GM18909 (cell line): ENCODE measurements at regions not wholly inside any gene's neighbourhood (a gene's known extent, or its start where the extent isn't known, plus 50 kb on each side); places are given as distances from the start of the nearest gene placed in this dataset.
"Not testable (repeated sequence)": the region's sequence is repeated elsewhere in the genome, so short reads cannot be mapped to it uniquely, and the experiment has no call there.

Experiments
- ATAC-seq: cut with Tn5 transposase; IDR thresholded peaks from one replicate; pipeline ENCODE4 v1.9.1; 2021; ENCODE audit warnings: mild to moderate bottlenecking; ENCODE audit not compliant: unreplicated experiment, poor library complexity

GRCh38 chr1:146448212-146448876 is 219.5 kb upstream of the NOTCH2NLA start:
- ATAC-seq = not testable (repeated sequence)

- not testable (repeated sequence) for ATAC-seq
Measured at GRCh38 chr1:146443871-146444222, 215.0 kb upstream of the NOTCH2NLA start.

GRCh38 chr1:146443088-146443870 is 214.5 kb upstream of the NOTCH2NLA start:
- not testable (repeated sequence) for ATAC-seq

GRCh38 chr1:146438543-146438942 is 209.7 kb upstream of the NOTCH2NLA start:
- not testable (repeated sequence) for ATAC-seq

DNA sequence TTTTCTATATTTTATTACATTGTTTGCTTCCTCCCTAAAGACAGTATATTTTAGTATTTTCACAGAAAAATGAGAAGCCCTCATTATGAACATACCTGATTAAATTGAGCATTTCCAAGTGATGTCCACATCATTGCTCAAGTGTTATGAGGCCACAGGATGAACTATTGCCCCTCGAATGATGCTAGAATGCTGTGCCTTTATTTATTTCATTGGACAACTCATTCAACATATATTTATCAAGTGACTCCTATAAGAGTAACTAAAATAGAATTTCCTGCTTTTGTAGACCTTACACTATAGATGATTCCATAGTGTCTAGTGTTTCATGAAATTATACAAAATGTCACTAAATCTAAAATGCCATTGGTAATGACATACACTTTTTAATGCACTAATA is 187.8 kb upstream of the NOTCH2NLA start:
- ATAC-seq = not testable (repeated sequence)

DNA sequence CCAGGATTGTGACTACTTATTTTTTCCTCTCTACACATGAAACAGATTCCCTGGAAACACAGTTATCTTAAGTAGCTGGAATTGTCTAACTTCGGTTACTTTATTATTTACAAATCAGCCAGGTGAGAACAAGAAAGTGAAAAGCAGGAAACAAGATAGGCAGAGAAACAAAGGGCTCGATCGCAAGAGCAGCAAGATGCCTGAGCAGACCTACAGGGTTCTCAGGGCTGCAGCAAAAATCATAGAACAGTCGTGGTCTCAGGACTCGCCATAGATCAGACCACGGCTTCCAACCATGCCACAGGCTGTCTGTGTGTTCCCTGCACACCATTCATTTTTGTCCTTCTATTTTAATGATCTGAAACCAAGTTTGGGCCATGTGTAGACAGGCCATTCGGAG is 186.2 kb upstream of the NOTCH2NLA start:
- ATAC-seq = not testable (repeated sequence)

DNA sequence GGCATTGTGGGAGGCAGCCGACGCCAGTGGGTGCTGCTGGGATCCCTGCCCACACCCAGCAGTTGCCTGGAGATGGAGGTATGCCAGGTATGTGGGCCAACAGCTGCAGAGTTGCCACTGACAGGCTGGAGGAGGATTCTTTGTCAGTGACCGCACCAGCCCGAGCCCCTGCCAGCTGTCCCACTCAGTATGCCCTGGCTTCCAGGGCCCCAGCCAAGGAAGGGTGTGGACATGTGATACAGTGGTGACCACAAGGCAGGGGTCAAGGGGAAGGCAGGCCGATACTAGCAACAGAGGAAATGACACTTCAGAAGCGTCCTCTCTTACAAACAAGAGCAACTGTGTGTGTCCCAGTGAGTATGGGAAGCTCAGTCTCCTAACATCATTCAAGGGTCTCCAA is 185.1 kb upstream of the NOTCH2NLA start:
- not testable (repeated sequence) for ATAC-seq

GRCh38 chr1:146411923-146412322 is 183.1 kb upstream of the NOTCH2NLA start:
- ATAC-seq = not testable (repeated sequence)

DNA sequence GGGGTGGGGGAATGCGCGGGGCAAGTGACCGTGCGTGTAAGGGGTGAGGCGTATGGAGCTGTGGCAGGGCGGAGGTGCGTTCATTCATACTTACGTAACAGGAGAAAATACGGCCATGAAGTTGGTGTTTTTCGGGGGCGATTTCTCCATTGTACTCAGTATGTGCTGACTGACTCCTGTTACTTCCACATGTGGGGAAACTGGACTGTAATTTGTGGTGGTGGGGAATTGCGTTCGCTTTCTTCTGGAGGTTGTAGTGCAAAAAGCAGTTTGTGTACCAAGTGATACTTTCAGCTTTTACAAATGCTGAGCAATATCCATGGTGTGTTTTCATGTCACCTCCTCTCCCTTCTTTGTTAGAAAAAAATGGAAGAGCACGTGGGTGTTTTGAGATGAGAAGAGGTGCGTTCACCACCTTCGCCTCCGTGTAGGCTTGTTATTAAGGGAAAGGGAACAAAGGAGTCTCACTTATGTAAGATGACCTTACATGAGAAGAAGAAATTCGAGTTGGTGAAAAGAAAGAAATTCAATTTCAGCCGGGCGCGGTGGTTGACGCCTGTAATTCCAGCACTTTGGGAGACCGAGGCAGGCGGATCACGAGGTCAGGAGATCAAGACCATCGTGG is 181.1 kb upstream of the NOTCH2NLA start:
- ATAC-seq = not testable (repeated sequence)

DNA sequence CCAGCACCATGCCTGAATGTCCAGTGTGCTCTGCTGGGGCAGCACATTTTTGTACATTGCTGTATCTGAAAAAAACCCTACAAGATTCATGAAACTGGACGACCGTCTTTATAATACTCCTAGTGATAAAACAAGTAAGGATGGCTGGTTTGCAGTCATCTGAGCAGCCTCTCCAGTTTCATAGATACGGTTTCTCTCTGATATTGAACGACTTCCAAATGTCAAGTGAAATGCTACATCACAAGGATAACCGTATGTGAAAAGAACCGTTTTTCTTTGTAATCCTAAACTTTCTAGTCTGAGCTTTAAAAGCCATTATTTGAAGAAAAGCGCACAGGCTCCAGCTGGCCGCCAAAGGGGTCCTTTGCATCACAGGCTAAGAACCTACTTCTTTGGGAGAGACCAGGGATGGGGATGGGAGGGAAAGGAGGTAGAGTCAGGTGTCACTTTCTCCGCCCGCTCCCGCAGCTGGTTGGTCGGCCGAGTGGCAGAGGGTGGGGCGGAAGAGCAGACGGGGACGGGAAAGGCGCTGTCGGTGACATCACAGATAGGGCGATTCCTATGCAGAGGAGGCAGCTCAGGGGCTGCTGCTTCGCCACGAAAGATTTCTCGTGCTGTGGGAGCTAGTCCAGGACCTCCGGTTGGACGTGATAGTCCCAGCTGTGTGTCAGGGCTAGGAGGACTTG is 180.4 kb upstream of the NOTCH2NLA start:
- ATAC-seq = not testable (repeated sequence)

GRCh38 chr1:146401281-146401825 is 172.5 kb upstream of the NOTCH2NLA start:
- not testable (repeated sequence) for ATAC-seq

DNA sequence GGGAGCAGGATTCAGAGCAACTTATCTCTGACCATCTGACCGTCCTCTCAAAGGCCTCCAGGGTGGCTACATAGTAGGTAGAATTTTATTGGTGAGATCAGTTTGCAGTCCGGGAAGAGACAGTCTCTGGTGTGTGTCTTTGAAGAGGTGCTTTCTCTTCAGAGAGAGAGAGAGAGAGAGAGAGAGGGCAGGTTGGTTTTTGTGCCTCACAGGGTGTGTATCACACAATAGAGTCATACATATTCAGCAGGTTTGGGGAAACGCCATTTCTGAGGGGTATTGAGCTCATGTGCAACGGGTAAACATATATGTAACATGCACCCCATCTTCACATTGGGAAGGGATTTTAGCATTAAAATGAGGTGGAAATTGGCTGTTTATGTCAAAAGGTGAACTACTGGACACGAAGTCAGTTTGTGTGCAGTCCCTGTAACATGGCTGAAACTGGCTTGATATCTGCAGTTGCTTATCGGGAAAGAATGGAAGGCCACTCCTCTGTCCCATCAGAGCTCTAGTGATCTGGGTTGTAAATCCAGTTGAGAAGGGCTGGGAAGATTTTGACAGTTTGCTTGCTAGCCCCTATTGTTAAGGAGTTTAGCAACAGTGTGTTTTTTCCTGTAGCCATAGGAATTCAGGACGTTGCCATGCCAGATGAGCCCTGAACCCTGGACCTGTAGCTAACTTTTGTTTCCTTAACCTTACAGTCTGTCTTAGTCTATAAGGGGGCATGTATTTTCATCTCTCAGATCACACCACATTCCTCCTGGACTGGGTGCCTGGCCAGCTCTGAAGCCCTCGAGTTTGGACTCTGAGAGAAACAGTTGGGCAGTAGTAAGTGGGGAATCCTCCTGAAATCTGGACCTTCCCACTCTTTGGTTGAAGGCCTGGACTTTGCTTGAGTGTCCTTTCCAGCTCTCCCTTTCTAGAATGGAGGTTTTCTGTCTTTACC is 171.6 kb upstream of the NOTCH2NLA start:
- not testable (repeated sequence) for ATAC-seq

DNA sequence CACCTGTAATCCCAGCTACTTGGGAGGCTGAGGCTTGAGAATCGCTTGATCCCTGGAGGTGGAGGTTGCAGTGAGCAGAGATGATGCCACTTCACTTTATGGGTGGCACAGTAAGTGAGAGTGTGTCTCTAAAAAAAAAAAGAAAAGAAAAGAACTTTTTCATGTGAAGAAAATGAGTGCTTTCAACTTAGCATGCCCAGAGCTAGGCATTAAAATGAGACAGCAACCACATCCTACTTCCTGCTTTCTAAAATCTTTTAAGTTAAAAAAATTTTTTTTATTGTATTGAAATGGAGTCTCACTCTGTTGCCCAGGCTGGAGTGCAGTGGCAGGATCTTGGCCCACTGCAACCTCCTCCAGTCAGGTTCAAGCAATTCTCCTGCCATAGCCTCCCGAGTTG is 170.4 kb upstream of the NOTCH2NLA start:
- not testable (repeated sequence) for ATAC-seq

DNA sequence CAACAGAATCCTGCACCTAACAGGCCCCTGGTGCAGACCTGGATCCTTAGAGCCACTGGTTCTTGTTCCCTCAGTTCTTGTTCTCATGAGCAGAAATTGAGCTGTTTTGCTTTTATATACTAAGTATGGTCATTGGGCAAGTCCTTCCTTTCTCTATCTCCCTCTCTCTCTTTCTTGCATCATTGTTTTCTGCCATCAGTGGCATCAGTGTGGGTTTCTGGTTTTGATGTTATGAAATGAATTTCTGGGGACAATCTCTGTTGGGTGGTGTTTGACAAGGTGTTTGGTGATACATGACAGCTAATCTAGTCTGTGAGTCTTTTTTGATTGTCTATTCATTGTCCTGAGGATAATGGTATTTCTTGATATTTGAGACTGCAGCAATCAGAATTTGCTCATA is 168.0 kb upstream of the NOTCH2NLA start:
- not testable (repeated sequence) for ATAC-seq

DNA sequence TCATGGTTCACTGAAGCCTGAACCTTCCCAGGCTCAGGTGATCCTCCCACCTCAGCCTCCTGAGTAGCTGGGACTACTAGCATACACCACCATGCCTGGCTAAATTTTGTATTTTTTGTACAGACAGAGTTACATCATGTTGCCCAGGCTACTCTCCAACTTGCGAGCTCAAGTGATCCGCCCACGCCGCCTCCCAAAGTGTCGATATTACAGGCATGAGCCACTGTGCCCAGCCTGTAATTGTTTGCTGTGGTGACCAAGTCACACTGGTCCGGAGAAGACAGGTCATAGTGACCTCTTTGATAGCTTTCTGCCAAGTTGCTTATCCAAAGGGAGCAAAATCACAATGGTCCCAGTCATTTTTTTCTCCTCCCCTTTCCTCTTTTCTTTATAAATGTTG is 167.4 kb upstream of the NOTCH2NLA start:
- not testable (repeated sequence) for ATAC-seq

GRCh38 chr1:146393796-146394195 is 165.0 kb upstream of the NOTCH2NLA start:
- not testable (repeated sequence) for ATAC-seq

DNA sequence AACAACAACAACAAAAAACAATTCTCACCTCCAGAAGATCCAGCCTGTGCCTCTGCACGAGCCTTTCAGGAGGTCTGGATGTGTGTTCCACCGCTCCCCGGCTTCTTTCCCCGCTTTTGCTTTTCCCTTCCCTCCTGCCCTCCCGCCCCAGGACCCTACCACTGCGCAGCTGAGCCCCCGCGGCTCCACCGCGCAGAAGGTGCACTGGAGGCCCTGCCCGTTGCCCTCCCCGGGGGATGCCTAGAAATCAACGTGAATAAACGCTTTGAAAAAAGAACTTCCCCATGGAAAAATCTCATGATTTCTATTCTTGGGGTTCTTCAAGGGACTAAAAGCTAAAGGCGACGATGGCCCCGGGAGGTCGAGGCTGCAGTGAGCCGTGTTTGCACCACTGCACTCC is 164.3 kb upstream of the NOTCH2NLA start:
- ATAC-seq = not testable (repeated sequence)

DNA sequence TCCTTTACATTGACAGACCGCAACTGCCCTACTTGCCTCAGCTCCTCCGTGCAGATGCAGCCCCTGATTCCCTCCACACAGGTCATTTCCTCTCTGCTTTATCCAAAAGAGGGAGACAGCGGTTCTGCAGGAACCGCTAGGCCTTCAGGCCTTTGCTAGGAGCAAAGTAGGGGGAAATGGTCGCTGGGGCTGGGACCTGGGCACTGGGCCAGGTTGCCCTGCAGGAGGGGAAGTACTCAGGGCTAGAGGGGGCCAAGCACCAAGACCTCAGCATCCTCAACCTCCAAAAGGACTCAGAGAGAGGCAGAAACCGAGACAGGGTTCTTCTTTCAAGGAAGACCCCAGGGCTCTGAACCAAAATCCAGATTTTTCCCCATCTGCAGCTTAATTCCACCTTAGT is 160.4 kb upstream of the NOTCH2NLA start:
- ATAC-seq = not testable (repeated sequence)

GRCh38 chr1:146387750-146388469 is 159.1 kb upstream of the NOTCH2NLA start:
- ATAC-seq = not testable (repeated sequence)
